22Rv1 (cell line): ENCODE measurements at regions not wholly inside any gene's neighbourhood (a gene's known extent, or its start where the extent isn't known, plus 50 kb on each side); places are given as distances from the start of the nearest gene placed in this dataset.

ENCODE experiments used
- CTCF ChIP-seq: fragments of 450-650 bp; IDR thresholded peaks from 2 replicates; pipeline ENCODE4 v1.5.1; 2017; ENCODE audit warnings: mild to moderate bottlenecking
- ZFX ChIP-seq: fragments of 450-650 bp; IDR thresholded peaks from 2 replicates; pipeline ENCODE4 v1.6.1; 2017; ENCODE audit warnings: antibody characterized with exemption, borderline replicate concordance

- no peak for TF ChIP-seq CTCF
- TF ChIP-seq ZFX = no peak
Measured at GRCh38 chr14:87810711-87811110, 182.3 kb downstream of the GALC start.
